Thymus (tissue), 11 donors: ENCODE measurements at regions not wholly inside any gene's neighbourhood (a gene's known extent, or its start where the extent isn't known, plus 50 kb on each side); places are given as distances from the start of the nearest gene placed in this dataset.
A peak's percentile ranks its signal among the peaks of the same experiment; 100 is the strongest.

Experiments used
- DNase-seq, 9 donors: peaks; one replicate each; pipeline ENCODE4 v3.0.0-alpha.2; 2013; ENCODE audit warnings: low spot score in 9 of 9, low read depth in 6 of 9, missing footprints in 1 of 9
- H3K27ac ChIP-seq, 2 donors: one replicate each; pipeline ENCODE4 v1.5.1; 2013; ENCODE audit warnings: control low read depth in 1 of 2, low read depth in 1 of 2, low read length in 1 of 2, mild to moderate bottlenecking in 1 of 2, moderate library complexity in 1 of 2
- H3K27me3 ChIP-seq, 2 donors: one replicate each; pipeline ENCODE4 v1.5.1; 2013; ENCODE audit warnings: low read length in 1 of 2; ENCODE audit not compliant: control insufficient read depth in 2 of 2, insufficient read depth in 1 of 2
- H3K36me3 ChIP-seq, 2 donors: one replicate each; pipeline ENCODE4 v1.5.1; 2013; ENCODE audit warnings: low read length in 1 of 2, mild to moderate bottlenecking in 1 of 2, moderate library complexity in 1 of 2; ENCODE audit not compliant: control insufficient read depth in 2 of 2, insufficient read depth in 2 of 2
- H3K4me1 ChIP-seq, 2 donors: one replicate each; pipeline ENCODE4 v1.5.1; 2013; ENCODE audit warnings: low read length in 2 of 2; ENCODE audit not compliant: control insufficient read depth in 2 of 2, insufficient read depth in 2 of 2
- H3K4me3 ChIP-seq, 2 donors: one replicate each; pipeline ENCODE4 v1.5.1; 2013; ENCODE audit warnings: low read length in 2 of 2, control low read depth in 1 of 2, mild to moderate bottlenecking in 1 of 2
- H3K9me3 ChIP-seq, 2 donors: one replicate each; pipeline ENCODE4 v1.5.1; 2013; ENCODE audit warnings: low read length in 1 of 2, mild to moderate bottlenecking in 1 of 2; ENCODE audit not compliant: control insufficient read depth in 2 of 2, insufficient read depth in 1 of 2
- WGBS: extraction: QIAGEN DNeasy Blood & Tissue Kit; methylation state at CpG from one replicate; pipeline ENCODE4 v1.1.7; 2013; 5-methylcytosine and 5-hydroxymethylcytosine counted together
- donor health status: healthy.

- no peaks in the 10 kb centered on the region for H3K9me3 ChIP-seq
- H3K27ac ChIP-seq: no peak overlapping the region
- H3K36me3 ChIP-seq: no peaks in the 10 kb centered on the region
- 85% methylated on average over 4 of the region's 4 CpGs for WGBS
- H3K27me3 ChIP-seq: no peaks in the 10 kb centered on the region
- H3K4me1 ChIP-seq: no peaks in the 10 kb centered on the region
- DNase-seq: no peak
- H3K4me3 ChIP-seq: no peak overlapping the region
Measured at GRCh38 chr1:34518146-34518699, 236.6 kb upstream of the GJB5 start.

DNA sequence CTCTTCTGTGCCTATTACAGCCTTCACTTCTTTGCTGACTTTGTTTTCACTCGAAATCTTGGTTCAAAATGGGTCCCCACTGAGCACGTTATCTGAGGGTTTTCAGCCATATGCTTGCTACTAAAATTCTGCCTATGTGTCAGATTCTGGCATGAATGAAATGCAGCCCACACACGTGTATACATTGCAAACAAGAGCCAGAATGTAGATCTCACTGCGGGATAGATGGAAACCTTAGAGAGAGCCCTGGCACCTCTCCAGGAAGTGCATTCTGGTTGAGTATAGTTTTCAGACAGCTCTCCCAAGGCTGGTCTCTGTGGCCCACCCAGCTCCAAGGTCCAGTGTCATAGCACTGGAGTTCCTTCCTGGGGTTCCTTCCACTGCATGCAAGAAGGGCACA is 234.7 kb upstream of the GJB5 start:
- Histone ChIP-seq H3K27ac (no peak overlapping the region), H3K4me3 (no peak overlapping the region), H3K36me3 (no peaks in the 10 kb centered on the region), H3K4me1 (no peaks in the 10 kb centered on the region), H3K27me3 (no peaks in the 10 kb centered on the region), H3K9me3 (no peaks in the 10 kb centered on the region)
- 74% methylated on average over 4 of the region's 4 CpGs for WGBS
- DNase-seq: no peak

- no peaks in the 10 kb centered on the region for H3K36me3 ChIP-seq
- H3K4me1 ChIP-seq: no peaks in the 10 kb centered on the region
- H3K9me3 ChIP-seq: no peaks in the 10 kb centered on the region
- no peaks in the 10 kb centered on the region for H3K27me3 ChIP-seq
- no peak for DNase-seq
- no peak overlapping the region for H3K27ac ChIP-seq
- H3K4me3 ChIP-seq: no peak overlapping the region
Measured at GRCh38 chr1:34524783-34525182, 230.1 kb upstream of the GJB5 start.

GRCh38 chr1:34529935-34530859 is 224.7 kb upstream of the GJB5 start:
- DNase-seq: no peak
- Histone ChIP-seq H3K27me3 (no peaks in the 10 kb centered on the region), H3K4me3 (no peak overlapping the region), H3K27ac (no peak overlapping the region), H3K36me3 (no peaks in the 10 kb centered on the region), H3K9me3 (no peaks in the 10 kb centered on the region), H3K4me1 (no peaks in the 10 kb centered on the region)
- 7% methylated on average over 12 of the region's 12 CpGs for WGBS

- no peak overlapping the region for H3K27ac ChIP-seq
- no peaks in the 10 kb centered on the region for H3K27me3 ChIP-seq
- H3K36me3 ChIP-seq: no peaks in the 10 kb centered on the region
- DNase-seq: no peak
- no peaks in the 10 kb centered on the region for H3K4me1 ChIP-seq
- WGBS: 73% methylated on average over 3 of the region's 3 CpGs
- H3K9me3 ChIP-seq: no peaks in the 10 kb centered on the region
- H3K4me3 ChIP-seq: no peak overlapping the region
Measured at GRCh38 chr1:34532113-34532512, 222.7 kb upstream of the GJB5 start.

- Histone ChIP-seq H3K36me3 (no peaks in the 10 kb centered on the region), H3K27me3 (no peaks in the 10 kb centered on the region), H3K27ac (no peak overlapping the region), H3K9me3 (no peaks in the 10 kb centered on the region), H3K4me1 (no peaks in the 10 kb centered on the region), H3K4me3 (no peak overlapping the region)
- no peak for DNase-seq
Measured at GRCh38 chr1:34538481-34538880, 216.4 kb upstream of the GJB5 start.

DNA sequence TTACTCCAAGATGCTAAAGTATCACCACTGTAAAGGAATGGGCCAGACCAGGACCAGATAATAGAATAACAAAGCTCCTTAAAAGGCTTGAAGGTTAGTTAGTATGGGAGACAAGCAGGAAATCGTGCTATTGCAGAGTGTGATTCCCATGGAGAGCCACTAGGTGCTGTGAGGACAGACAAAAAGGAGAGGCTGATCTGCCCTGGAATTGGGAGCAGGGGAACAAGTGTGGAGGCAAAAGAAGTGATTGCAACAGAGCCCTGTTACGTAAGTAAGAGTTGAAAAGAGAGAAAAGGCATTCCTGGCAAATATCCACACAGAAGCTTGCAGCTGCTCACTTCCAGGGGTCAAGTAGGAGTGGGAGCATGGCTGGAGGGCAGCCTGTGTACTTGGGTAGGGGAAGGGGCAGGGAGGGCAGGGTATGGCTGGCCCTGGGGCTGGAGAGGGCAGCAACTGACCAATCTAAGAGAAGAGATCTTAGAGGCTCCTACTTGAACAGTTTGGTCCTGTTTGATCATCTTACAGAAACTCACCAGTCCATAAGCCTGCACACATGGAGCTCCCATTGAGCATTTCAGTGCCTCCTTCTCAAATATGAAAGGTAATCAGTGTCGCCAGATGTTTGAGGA is 207.7 kb upstream of the GJB5 start:
- no peaks in the 10 kb centered on the region for H3K27me3 ChIP-seq
- no peaks in the 10 kb centered on the region for H3K4me1 ChIP-seq
- no peaks in the 10 kb centered on the region for H3K9me3 ChIP-seq
- 66% methylated on average over 3 of the region's 3 CpGs for WGBS
- no peak for DNase-seq
- H3K36me3 ChIP-seq: no peaks in the 10 kb centered on the region
- no peak overlapping the region for H3K27ac ChIP-seq
- H3K4me3 ChIP-seq: no peak overlapping the region

DNA sequence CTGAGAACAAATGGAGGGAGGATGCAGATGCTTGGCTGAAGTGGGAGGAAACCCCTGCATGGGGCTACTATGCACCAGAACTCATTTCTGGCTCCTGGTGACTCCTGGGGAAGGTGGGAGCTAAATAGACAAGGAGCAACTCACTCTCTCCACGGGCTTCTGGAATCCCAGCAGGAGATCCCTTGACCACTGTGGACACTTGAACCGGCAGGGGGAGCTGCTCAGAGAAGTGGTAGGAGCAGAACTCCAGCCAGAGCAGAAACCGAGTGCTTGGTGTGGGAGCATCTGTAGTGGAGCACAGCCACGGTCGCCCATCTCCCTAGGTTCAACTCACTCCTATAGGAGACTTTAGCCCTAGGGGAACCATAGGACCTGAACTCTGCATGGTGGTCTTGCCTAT is 205.6 kb upstream of the GJB5 start:
- no peak overlapping the region for H3K27ac ChIP-seq

DNA sequence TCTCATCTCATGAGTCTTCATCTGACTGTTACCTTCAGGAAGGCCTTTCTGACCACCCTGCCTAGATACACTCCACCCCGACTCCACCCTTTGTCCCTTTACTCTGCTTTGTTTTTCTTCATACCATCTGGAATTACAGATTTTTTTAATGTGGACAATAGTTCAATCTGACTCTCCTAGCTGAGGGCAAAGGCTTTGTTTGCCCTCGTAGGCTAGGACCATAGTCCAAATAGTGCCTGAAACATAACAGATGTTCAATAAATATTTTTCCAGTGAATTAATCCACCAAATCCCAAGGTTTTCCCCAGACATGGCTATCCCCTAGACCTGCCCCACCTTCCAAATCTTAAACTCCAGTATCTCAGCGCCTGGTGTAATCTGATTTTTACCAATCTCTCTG is 176.5 kb upstream of the GJB5 start:
- Histone ChIP-seq H3K4me3 (no peak overlapping the region), H3K36me3 (no peaks in the 10 kb centered on the region), H3K9me3 (no peaks in the 10 kb centered on the region), H3K4me1 (no peaks in the 10 kb centered on the region), H3K27ac (no peak overlapping the region), H3K27me3 (no peaks in the 10 kb centered on the region)
- DNase-seq: no peak
- 94% methylated on average over 3 of the region's 3 CpGs for WGBS

More for the DNA sequence above, 205.6 kb upstream of the GJB5 start:
- peak in 1 of 9 donors; percentile 5 for DNase-seq
- WGBS: 32% methylated on average over 5 of the region's 5 CpGs
- Histone ChIP-seq H3K9me3 (no peaks in the 10 kb centered on the region), H3K36me3 (no peaks in the 10 kb centered on the region), H3K27me3 (no peaks in the 10 kb centered on the region), H3K4me1 (no peaks in the 10 kb centered on the region), H3K4me3 (no peak overlapping the region)
